ENCODE measurements at regions not wholly inside any gene's neighbourhood (a gene's known extent, or its start where the extent isn't known, plus 50 kb on each side); places are given as distances from the start of the nearest gene placed in this dataset.

GRCh38 chr7:68504716-68505115 lies 1093.6 kb upstream of the AUTS2 start:
- H3K36me3 ChIP-seq (ENCODE audit: control insufficient read depth, insufficient read depth, low read length): no peaks in the 10 kb centered on the region
- H4K5ac ChIP-seq (ENCODE audit: low read depth, low read length): no peak overlapping the region
- H3K9me3 ChIP-seq (ENCODE audit: control insufficient read depth, insufficient read depth, low read length): peaks cover 12% of the 10 kb centered on the region; the same call in 1 of the 2 replicates
- ChIA-PET POLR2A (ENCODE audit: unreplicated experiment) (no interaction called here), CTCF (no interaction called here)
- TF ChIP-seq MAFK (IDR thresholded peaks at IDR 0.05; ENCODE audit: low read depth, low read length): no peak
- TF ChIP-seq MXI1 (IDR thresholded peaks at IDR 0.05; ENCODE audit: borderline replicate concordance, low read depth, low read length): no peak
- no peak for TF ChIP-seq CHD1 (IDR thresholded peaks at IDR 0.05; ENCODE audit: low read depth, low read length)
- no peak for TF ChIP-seq SMC3 (IDR thresholded peaks at IDR 0.05; ENCODE audit: low read depth, low read length)
- no peak for TF ChIP-seq RCOR1 (IDR thresholded peaks at IDR 0.05; ENCODE audit: insufficient replicate concordance, low read length)
- TF ChIP-seq POLR2A (IDR thresholded peaks at IDR 0.05; ENCODE audit: low read depth, low read length): no peak
- TF ChIP-seq RFX5 (IDR thresholded peaks at IDR 0.05; ENCODE audit: low read depth, low read length): no peak
- TF ChIP-seq NFE2L2 (IDR thresholded peaks at IDR 0.05; ENCODE audit: low read depth, low read length): no peak
- TF ChIP-seq RAD21 (IDR thresholded peaks at IDR 0.05; ENCODE audit: low read length): no peak
- no peak for TF ChIP-seq ELK1 (IDR thresholded peaks at IDR 0.05; ENCODE audit: borderline replicate concordance, low read depth, low read length)
- TF ChIP-seq BHLHE40 (IDR thresholded peaks at IDR 0.05; ENCODE audit: low read depth, low read length): no peak
- no peak for TF ChIP-seq FOS (IDR thresholded peaks at IDR 0.05; ENCODE audit: low read depth, low read length)
- BruUV-seq (replicated peaks): no TSS peak
- H3K18ac ChIP-seq (ENCODE audit: low read depth, low read length): no peak overlapping the region
- H3K79me1 ChIP-seq (ENCODE audit: low read depth in 1 of 2, low read length in 2 of 2): no peaks in the 10 kb centered on the region
- no peaks in the 10 kb centered on the region for H4K20me1 ChIP-seq (ENCODE audit: insufficient read depth, low read length)
- H2AFZ ChIP-seq (replicated peaks; ENCODE audit: low read length, poor library complexity): no peak overlapping the region
- no peak overlapping the region for H3K4me2 ChIP-seq (ENCODE audit: low read depth, low read length)
- H3K9me1 ChIP-seq (ENCODE audit: insufficient read depth, low read length): no peaks in the 10 kb centered on the region
- no peak overlapping the region for H4K91ac ChIP-seq (ENCODE audit: insufficient read depth, low read depth, low read length)
- H2AK5ac ChIP-seq (ENCODE audit: low read depth, low read length): no peak overlapping the region
- H3K9ac ChIP-seq (ENCODE audit: low read depth, low read length): no peak overlapping the region
- H3K27ac ChIP-seq (ENCODE audit: insufficient read depth, low read length): no peak overlapping the region
- no peak overlapping the region for H3K56ac ChIP-seq (ENCODE audit: extremely low read depth, insufficient read depth, low read length)
- no peak overlapping the region for H2BK5ac ChIP-seq (ENCODE audit: low read depth, low read length, poor library complexity, severe bottlenecking)
- H4K8ac ChIP-seq (ENCODE audit: low read depth in 2 of 2, low read length in 2 of 2): no peak overlapping the region
- no peak overlapping the region for H3K4me3 ChIP-seq (ENCODE audit: insufficient read depth, low read depth, low read length)
- H3K14ac ChIP-seq (replicated peaks; ENCODE audit: low read depth, low read length): no peak overlapping the region
- H2AK9ac ChIP-seq (replicated peaks; ENCODE audit: low read depth, low read length, poor library complexity): no peak overlapping the region
- H3K4ac ChIP-seq (ENCODE audit: low read depth, low read length): no peak overlapping the region
- intact Hi-C loops (cut with micrococcal nuclease): no loop called here
- 11% methylated on average over 1 of the region's 1 CpG; no CpG with 5 or more reads in 1 of the 2 experiments for WGBS, 2 experiments (ENCODE audit: extremely low coverage in 2 of 2, insufficient read length in 1 of 2)
- H2BK15ac ChIP-seq (ENCODE audit: low read depth, low read length): no peak overlapping the region
- H2BK20ac ChIP-seq (ENCODE audit: low read depth, low read length): no peak overlapping the region
- no peaks in the 10 kb centered on the region for H3K4me1 ChIP-seq (ENCODE audit: control insufficient read depth, insufficient read depth, low read length)
- no peaks in the 10 kb centered on the region for H3K27me3 ChIP-seq (ENCODE audit: control insufficient read depth, insufficient read depth, low read length)
- H3K23ac ChIP-seq (ENCODE audit: low read depth, low read length): no peak overlapping the region
- H2BK120ac ChIP-seq (ENCODE audit: low read depth, low read length): no peak overlapping the region
- DNase-seq (no peak), ATAC-seq (ENCODE audit: low read depth) (no peak)
- dilution Hi-C loops (cut with HindIII; ENCODE audit: low sequenced_read_pairs, unreplicated experiment): no loop called here
- in situ Hi-C loops (cut with MboI; ENCODE audit: low sequenced_read_pairs): no loop called here

All from IMR-90 (cell line).